H9 (cell line): ENCODE measurements at regions not wholly inside any gene's neighbourhood (a gene's known extent, or its start where the extent isn't known, plus 50 kb on each side); places are given as distances from the start of the nearest gene placed in this dataset.
"Not testable (repeated sequence)": the region's sequence is repeated elsewhere in the genome, so short reads cannot be mapped to it uniquely, and the experiment has no call there.

ENCODE experiments used
- DNase-seq: peaks from one replicate; pipeline ENCODE4 v3.0.0-alpha.2; 2017
- H2AFZ ChIP-seq: one replicate; pipeline ENCODE4 v1.6.1; 2013; ENCODE audit warnings: mild to moderate bottlenecking, low read length, control low read depth, moderate library complexity
- H2AK5ac ChIP-seq: 2 replicates; pipeline ENCODE4 v1.6.1; 2013; ENCODE audit warnings: low read length, control low read depth, mixed read lengths; ENCODE audit not compliant: insufficient read length
- H2BK120ac ChIP-seq: one replicate; pipeline ENCODE4 v1.6.1; 2013; ENCODE audit warnings: low read depth, mild to moderate bottlenecking, low read length, control low read depth, inconsistent platforms; ENCODE audit not compliant: poor library complexity, severe bottlenecking
- H2BK12ac ChIP-seq: 2 replicates; pipeline ENCODE4 v1.6.1; 2013; ENCODE audit warnings: low read length, control low read depth, mixed read lengths, low read depth; ENCODE audit not compliant: insufficient read length
- H2BK15ac ChIP-seq: 2 replicates; pipeline ENCODE4 v1.6.1; 2013; ENCODE audit warnings: low read depth, low read length, control low read depth
- H2BK20ac ChIP-seq: one replicate; pipeline ENCODE4 v1.6.1; 2013; ENCODE audit warnings: low read depth, mild to moderate bottlenecking, low read length, control low read depth, inconsistent platforms; ENCODE audit not compliant: poor library complexity, severe bottlenecking
- H2BK5ac ChIP-seq: 2 replicates; pipeline ENCODE4 v1.6.1; 2013; ENCODE audit warnings: low read length, control low read depth, mixed read lengths; ENCODE audit not compliant: insufficient read length
- H3K14ac ChIP-seq: 2 replicates; pipeline ENCODE4 v1.6.1; 2013; ENCODE audit warnings: low read length, control low read depth; ENCODE audit not compliant: insufficient read depth
- H3K18ac ChIP-seq: 2 replicates; pipeline ENCODE4 v1.6.1; 2013; ENCODE audit warnings: low read depth, mild to moderate bottlenecking, mixed read lengths, low read length, control low read depth; ENCODE audit not compliant: insufficient read length
- H3K23ac ChIP-seq: 2 replicates; pipeline ENCODE4 v1.6.1; 2013; ENCODE audit warnings: low read length, control low read depth, mixed read lengths, low read depth; ENCODE audit not compliant: insufficient read length
- H3K23me2 ChIP-seq: 2 replicates; pipeline ENCODE4 v1.6.1; 2013; ENCODE audit warnings: low read depth, mild to moderate bottlenecking, mixed read lengths, low read length, control low read depth; ENCODE audit not compliant: insufficient read length, poor library complexity, severe bottlenecking
- H3K27ac ChIP-seq: 2 replicates; pipeline ENCODE4 v1.5.1; 2013; ENCODE audit warnings: low read length, control low read depth, mixed read lengths, low read depth; ENCODE audit not compliant: insufficient read length
- H3K27me3 ChIP-seq: 2 replicates; pipeline ENCODE4 v1.6.1; 2013; ENCODE audit warnings: low read length, control low read depth, inconsistent platforms; ENCODE audit not compliant: insufficient read depth
- H3K4ac ChIP-seq: 2 replicates; pipeline ENCODE4 v1.6.1; 2013; ENCODE audit warnings: low read depth, mild to moderate bottlenecking, control low read depth, inconsistent platforms, low read length, moderate library complexity
- H3K4me1 ChIP-seq: 2 replicates; pipeline ENCODE4 v1.6.1; 2013; ENCODE audit warnings: low read length, control low read depth, inconsistent platforms; ENCODE audit not compliant: insufficient read depth
- H3K4me2 ChIP-seq: 2 replicates; pipeline ENCODE4 v1.6.1; 2013; ENCODE audit warnings: low read length, control low read depth, mixed read lengths; ENCODE audit not compliant: insufficient read length, insufficient read depth
- H3K56ac ChIP-seq: 2 replicates; pipeline ENCODE4 v1.6.1; 2013; ENCODE audit warnings: low read depth, mild to moderate bottlenecking, mixed read lengths, low read length, control low read depth; ENCODE audit not compliant: insufficient read length
- H3K79me1 ChIP-seq: 2 replicates; pipeline ENCODE4 v1.6.1; 2013; ENCODE audit warnings: low read depth, mild to moderate bottlenecking, moderate library complexity, low read length, control low read depth, inconsistent platforms; ENCODE audit not compliant: insufficient read depth, poor library complexity, severe bottlenecking
- H3K79me2 ChIP-seq: 2 replicates; pipeline ENCODE4 v1.6.1; 2013; ENCODE audit warnings: low read length, control low read depth, inconsistent platforms; ENCODE audit not compliant: insufficient read depth
- H3K9ac ChIP-seq: 2 replicates; pipeline ENCODE4 v1.6.1; 2013; ENCODE audit warnings: low read length, control low read depth, mixed read lengths; ENCODE audit not compliant: insufficient read length; ENCODE audit errors: extremely low read depth
- H3K9me3 ChIP-seq: one replicate; pipeline ENCODE4 v1.6.1; 2013; ENCODE audit warnings: low read depth, low read length, inconsistent platforms; ENCODE audit not compliant: control insufficient read depth
- H3T11ph ChIP-seq: one replicate; pipeline ENCODE4 v1.6.1; 2013; ENCODE audit warnings: mild to moderate bottlenecking, low read length, control low read depth, inconsistent platforms
- H4K20me1 ChIP-seq: one replicate; pipeline ENCODE4 v1.6.1; 2013; ENCODE audit not compliant: control insufficient read depth, insufficient read length, insufficient read depth
- H4K5ac ChIP-seq: 2 replicates; pipeline ENCODE4 v1.6.1; 2013; ENCODE audit warnings: low read depth, mild to moderate bottlenecking, mixed read lengths, low read length, control low read depth; ENCODE audit not compliant: insufficient read length
- H4K8ac ChIP-seq: replicated peaks from 2 replicates; pipeline ENCODE4 v1.6.1; 2013; ENCODE audit warnings: low read length, control low read depth, mixed read lengths, low read depth; ENCODE audit not compliant: insufficient read length
- H4K91ac ChIP-seq: 2 replicates; pipeline ENCODE4 v1.6.1; 2013; ENCODE audit warnings: low read depth, mild to moderate bottlenecking, moderate library complexity, mixed read lengths, low read length, control low read depth; ENCODE audit not compliant: insufficient read length
- H3K27ac Mint-ChIP-seq, 3 experiments: 2 replicates in 2 of 3; 3 replicates in 1 of 3; pipeline ENCODE4 v1.8.0; 2020 to 2021; ENCODE audit warnings: mixed read lengths in 3 of 3, mild to moderate bottlenecking in 1 of 3, moderate library complexity in 1 of 3
- H3K27me3 Mint-ChIP-seq: 2 replicates; pipeline ENCODE4 v1.8.0; 2021; ENCODE audit warnings: low read depth, mild to moderate bottlenecking, moderate library complexity, mixed read lengths
- H3K36me3 Mint-ChIP-seq, 3 experiments: 2 replicates in 2 of 3; 3 replicates in 1 of 3; pipeline ENCODE4 v1.8.0; 2020 to 2021; ENCODE audit warnings: low read depth in 3 of 3, mixed read lengths in 3 of 3; ENCODE audit not compliant: insufficient read depth in 1 of 3
- H3K4me1 Mint-ChIP-seq, 2 experiments: 2 replicates each; pipeline ENCODE4 v1.8.0; 2020; ENCODE audit warnings: mixed read lengths in 2 of 2
- H3K4me3 Mint-ChIP-seq, 2 experiments: 2 replicates in 1 of 2; 3 replicates in 1 of 2; pipeline ENCODE4 v1.8.0; 2020 to 2021; ENCODE audit warnings: mild to moderate bottlenecking in 2 of 2, mixed read lengths in 2 of 2, moderate library complexity in 1 of 2
- H3K9me3 Mint-ChIP-seq, 2 experiments: 2 replicates in 1 of 2; 3 replicates in 1 of 2; pipeline ENCODE4 v1.8.0; 2020; ENCODE audit warnings: mild to moderate bottlenecking in 2 of 2, mixed read lengths in 2 of 2, moderate library complexity in 1 of 2
- WGBS: extraction: QIAGEN DNeasy Blood & Tissue Kit; methylation state at CpG from one replicate; pipeline ENCODE4 v1.1.7; 2013; ENCODE audit warnings: missing lambda C conversion rate, low lambda C conversion rate, mixed read lengths; ENCODE audit not compliant: insufficient read length; ENCODE audit errors: extremely low coverage; 5-methylcytosine and 5-hydroxymethylcytosine counted together

DNA sequence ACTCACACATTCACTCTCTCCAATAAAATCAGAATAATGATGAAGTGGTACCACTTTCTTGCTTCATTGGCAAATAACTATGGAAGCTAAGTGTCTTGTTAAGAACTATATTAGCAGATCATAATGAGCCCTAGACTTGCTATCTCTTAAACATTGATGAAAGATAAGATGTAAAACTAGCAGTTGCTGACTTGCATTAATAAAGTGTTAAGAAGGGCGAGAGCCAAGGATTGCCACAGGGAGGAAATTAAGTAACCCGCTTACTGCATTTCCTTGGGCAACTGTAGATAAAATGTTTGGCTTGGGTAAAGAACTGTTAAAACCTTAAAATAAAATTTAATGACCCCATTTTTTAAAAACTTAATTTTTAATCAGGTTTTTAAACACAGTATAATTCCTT is 167.0 kb downstream of the SPATA31A6 start:
- not testable (repeated sequence) for H3K27ac Mint-ChIP-seq, H4K20me1 ChIP-seq, H3K9me3 ChIP-seq, H2BK5ac ChIP-seq, DNase-seq, H3K4me1 ChIP-seq, H2BK120ac ChIP-seq, H3K79me2 ChIP-seq, H4K5ac ChIP-seq, H2AK5ac ChIP-seq, H3K27me3 ChIP-seq, H3K36me3 Mint-ChIP-seq, H3K4me2 ChIP-seq, H2BK20ac ChIP-seq, H3K9ac ChIP-seq, H2AFZ ChIP-seq, H3K23ac ChIP-seq, H3K14ac ChIP-seq, H3K4ac ChIP-seq, H3K27me3 Mint-ChIP-seq, H3K4me3 Mint-ChIP-seq, H3T11ph ChIP-seq, H4K91ac ChIP-seq, H2BK15ac ChIP-seq, H4K8ac ChIP-seq, H3K79me1 ChIP-seq, H3K27ac ChIP-seq, H3K4me1 Mint-ChIP-seq, H3K56ac ChIP-seq, H3K9me3 Mint-ChIP-seq, H2BK12ac ChIP-seq, H3K18ac ChIP-seq, H3K23me2 ChIP-seq
- WGBS = no CpG with 5 or more reads among the region's 2 CpGs

DNA sequence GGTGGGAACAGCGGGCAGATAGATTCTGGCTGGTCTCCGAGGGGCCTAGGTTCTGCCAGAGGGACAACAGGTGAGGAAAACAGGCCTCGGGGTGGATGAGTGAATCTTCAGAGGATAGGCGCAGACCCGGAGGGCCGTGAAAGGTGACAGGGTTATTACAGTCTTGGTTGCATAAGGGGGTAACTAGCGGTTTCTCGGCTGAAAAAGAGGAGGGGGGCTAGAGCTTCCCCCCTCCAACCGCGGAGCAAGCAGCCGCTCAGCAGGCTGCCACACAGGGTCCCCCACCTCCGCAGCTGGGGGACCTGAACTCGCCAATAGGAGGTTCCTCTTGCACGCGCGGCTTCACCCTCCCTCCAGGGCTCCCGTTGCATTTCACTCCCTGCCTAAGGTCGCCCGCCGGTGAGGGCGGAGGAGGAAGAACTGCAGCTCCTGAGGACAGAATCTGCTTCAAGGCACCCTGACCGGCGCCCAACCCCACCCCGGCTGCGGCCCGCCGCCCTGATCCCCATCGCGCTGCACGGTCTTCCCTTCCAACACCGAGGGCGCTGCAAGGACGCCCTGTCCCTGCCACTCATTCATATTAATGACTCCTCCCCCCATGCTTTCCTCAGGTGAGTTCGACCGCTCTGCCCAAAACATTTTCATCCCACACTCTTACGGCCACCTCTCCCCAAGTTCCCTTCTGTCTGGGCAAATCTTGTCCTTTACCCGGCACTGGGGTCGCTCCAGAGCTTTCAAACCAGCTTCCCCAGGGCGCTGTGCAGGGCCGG is 174.3 kb downstream of the SPATA31A6 start:
- H4K8ac ChIP-seq, H2BK15ac ChIP-seq, H3K14ac ChIP-seq, H2BK20ac ChIP-seq, H4K91ac ChIP-seq, H3K23ac ChIP-seq, H3K9me3 ChIP-seq, H3K79me2 ChIP-seq, H3K4ac ChIP-seq, H2BK5ac ChIP-seq, H4K5ac ChIP-seq, H3K9ac ChIP-seq, H3K18ac ChIP-seq, H3K36me3 Mint-ChIP-seq, H3K56ac ChIP-seq, H4K20me1 ChIP-seq, H3K23me2 ChIP-seq, H3T11ph ChIP-seq, H3K79me1 ChIP-seq, H3K27ac ChIP-seq, H3K4me1 ChIP-seq, H2BK12ac ChIP-seq, H3K27me3 Mint-ChIP-seq, H3K9me3 Mint-ChIP-seq, H2AFZ ChIP-seq, H2AK5ac ChIP-seq, H2BK120ac ChIP-seq, H3K27me3 ChIP-seq: not testable (repeated sequence)
- H3K27ac Mint-ChIP-seq = peak overlapping the region in 2 of 3 experiments; percentile 56 to 81; a peak in 4 of 7 replicates
- peak; percentile 38 for DNase-seq
- H3K4me1 Mint-ChIP-seq = peaks cover 39 to 46% of the 10 kb centered on the region in 2 experiments
- H3K4me2 ChIP-seq = peak overlapping the region; percentile 14
- no CpG with 5 or more reads among the region's 40 CpGs for WGBS
- peak overlapping the region; percentile 59 to 85 for H3K4me3 Mint-ChIP-seq
